HS-5 (cell line): ENCODE measurements at regions not wholly inside any gene's neighbourhood (a gene's known extent, or its start where the extent isn't known, plus 50 kb on each side); places are given as distances from the start of the nearest gene placed in this dataset.
"Not testable (repeated sequence)": the region's sequence is repeated elsewhere in the genome, so short reads cannot be mapped to it uniquely, and the experiment has no call there.

Experiments used
- DNase-seq: peaks from one replicate; pipeline ENCODE4 v3.0.0-alpha.2; 2012; ENCODE audit warnings: low read depth

- DNase-seq = no peak
Measured at GRCh38 chr3:181998828-181999227, 287.1 kb downstream of the SOX2 start.

DNA sequence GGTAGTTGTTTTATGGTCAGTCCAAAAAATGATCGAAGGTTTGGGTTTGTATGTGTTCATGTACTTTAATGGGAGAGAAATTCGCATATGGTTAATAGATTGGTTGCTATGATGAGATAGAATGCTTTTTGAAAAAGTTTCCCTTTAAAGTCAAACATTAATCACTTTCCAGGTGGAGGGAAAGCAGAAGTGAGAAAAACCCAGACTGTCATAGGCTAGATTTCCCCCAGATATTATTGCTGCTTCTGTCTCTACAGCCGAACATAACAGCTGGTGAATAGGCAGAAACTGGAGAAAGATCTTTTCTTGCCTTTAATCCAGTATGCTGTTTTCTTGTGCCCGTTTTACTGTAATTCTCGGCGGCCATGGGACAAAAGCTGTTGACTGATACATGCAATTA is 287.6 kb downstream of the SOX2 start:
- no peak for DNase-seq

- DNase-seq = no peak
Measured at GRCh38 chr3:182000447-182000846, 288.7 kb downstream of the SOX2 start.

GRCh38 chr3:182005219-182005618 is 293.5 kb downstream of the SOX2 start:
- no peak for DNase-seq

DNA sequence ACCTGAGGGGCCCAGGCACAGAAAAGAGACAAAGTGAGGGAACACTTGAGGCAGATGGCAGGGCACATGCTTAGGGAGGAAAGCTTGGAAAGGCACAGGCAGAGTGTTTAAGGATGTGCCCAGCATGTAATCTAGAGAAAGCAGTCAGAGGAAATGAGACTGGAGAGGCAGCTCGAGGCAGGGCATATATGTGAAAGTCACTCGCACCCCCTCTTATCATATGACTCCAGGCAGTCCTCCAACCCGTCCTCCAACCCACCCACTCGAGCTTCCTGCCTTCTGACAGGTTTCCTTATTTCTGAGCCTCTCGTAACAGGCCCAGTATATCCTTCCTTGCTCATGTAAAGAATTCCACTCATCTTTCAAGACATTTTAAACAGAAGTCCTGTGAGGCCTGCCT is 294.0 kb downstream of the SOX2 start:
- DNase-seq = no peak

DNA sequence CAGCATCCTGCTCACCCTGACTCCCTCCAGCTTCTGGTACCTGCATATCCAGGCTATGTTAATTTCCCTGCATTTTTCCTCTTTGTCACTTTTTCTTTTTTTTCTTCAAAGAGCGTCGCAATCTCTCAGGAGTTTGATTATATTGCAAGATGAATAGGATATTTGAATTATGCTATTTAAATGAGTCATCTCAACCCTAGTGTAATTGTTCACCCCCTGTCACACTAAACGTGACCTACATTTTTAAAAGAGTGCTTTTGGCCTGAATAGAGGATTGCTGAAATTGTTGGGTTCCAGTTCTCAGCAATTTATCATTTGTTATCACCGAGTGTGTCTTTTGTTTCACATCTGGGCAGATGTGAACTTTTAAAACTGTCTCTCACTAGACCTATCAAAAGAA is 294.7 kb downstream of the SOX2 start:
- no peak for DNase-seq

- no peak for DNase-seq
Measured at GRCh38 chr3:182007441-182007840, 295.7 kb downstream of the SOX2 start.

- no peak for DNase-seq
Measured at GRCh38 chr3:182018361-182018760, 306.6 kb downstream of the SOX2 start.

GRCh38 chr3:182019926-182020325 is 308.2 kb downstream of the SOX2 start:
- no peak for DNase-seq

DNA sequence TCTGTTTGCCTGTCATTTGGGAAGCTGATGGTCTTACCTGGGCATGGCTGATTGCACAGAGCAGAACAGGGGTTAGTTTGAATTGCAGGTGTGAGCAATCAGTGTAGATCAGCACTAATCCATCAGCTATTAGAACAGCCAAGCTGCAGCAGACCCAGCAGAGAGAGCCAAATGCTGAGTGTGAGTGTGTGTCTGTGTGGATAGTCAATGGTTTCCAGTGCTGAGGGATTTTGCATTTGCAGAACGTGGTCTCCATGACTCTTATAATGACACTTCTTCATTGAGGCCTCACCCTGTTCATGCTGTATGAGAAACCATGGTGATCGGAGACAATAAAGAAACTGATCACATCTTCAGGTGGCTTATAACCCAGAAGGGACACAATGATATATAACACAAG is 312.1 kb downstream of the SOX2 start:
- no peak for DNase-seq

DNA sequence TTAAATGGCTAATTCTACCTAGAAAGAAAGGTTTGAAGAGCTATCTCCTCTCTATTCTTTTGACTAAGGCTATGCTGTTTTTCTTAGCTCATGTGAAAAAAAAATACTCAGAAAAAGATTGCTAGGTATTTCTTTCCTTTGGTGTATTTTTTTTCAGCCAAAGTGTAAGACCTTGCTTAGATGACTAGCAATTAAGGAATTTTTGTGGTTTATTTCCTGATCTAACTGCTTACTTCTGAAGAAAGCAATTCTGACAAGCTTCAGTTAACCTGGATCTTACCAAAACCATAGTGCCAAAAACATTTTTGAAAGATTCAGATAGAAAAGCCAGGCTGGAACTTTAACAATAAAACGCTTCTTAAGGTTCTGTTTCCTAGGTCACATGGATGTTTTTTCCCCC is 315.6 kb downstream of the SOX2 start:
- peak; percentile 18 for DNase-seq

GRCh38 chr3:182028081-182028480 is 316.4 kb downstream of the SOX2 start:
- DNase-seq = no peak

DNA sequence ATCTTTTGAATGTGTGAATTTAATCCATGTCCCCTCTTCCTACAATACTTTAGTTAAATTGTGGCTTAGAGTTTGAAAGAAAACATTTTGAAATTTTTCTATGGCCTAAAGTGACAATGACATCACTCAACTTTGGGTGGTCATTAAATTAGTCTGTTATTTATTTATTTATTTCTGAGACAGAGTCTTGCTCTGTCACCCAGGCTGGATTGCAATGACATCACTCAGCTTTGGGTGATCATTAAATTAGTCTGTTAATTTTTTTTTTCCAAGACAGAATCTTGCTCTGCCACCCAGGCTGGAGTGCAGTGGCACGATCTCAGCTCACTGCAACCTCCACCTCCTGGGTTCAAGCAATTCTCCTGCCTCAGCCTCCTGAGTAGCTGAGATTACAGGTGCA is 322.5 kb downstream of the SOX2 start:
- DNase-seq = not testable (repeated sequence)

GRCh38 chr3:182035324-182035723 is 323.6 kb downstream of the SOX2 start:
- no peak for DNase-seq

DNA sequence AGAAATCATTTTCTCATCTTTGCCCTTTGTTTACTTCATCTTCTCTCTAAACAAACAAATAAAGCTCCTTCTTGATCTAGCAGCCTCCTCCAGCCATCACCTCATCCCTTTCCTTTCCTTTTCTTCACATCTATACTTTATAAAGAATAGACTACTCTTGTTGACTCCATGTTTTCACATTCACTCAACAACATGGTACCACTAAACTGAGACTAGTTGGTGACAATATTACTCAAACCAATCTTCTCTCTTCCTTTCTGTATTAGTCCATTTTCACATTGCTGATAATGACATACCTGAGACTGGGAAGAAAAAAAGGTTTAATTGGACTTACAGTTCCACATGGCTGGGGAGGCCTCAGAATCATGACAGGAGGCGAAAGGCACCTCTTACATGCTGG is 324.7 kb downstream of the SOX2 start:
- no peak for DNase-seq

DNA sequence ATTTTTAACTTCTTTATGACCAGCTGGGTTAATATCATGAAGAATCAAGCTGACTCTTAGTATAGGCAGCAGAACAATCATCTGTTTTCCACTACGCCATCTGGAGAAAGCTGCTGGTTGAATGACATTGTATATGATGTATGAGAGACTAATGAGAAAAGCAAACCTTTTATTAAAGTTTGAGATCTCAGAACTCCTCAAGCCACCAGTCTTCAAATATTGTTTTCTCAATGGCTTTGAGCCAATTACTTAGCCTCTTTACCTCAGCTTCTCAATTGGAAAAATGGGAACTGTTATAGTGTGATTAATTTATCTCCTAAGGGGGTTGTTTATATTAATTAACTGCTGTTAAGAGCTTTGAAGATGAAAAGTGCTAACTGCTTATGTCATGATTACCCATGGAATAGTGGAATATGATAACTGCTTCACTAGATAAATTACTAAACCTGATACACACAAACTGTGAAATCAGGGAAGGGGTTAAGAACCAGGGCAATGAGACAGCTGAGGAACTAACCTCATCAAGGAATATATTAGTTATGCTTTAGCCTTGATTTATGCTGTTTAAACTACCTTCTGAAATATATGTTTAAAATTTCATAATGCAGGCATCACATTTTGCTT is 330.1 kb downstream of the SOX2 start:
- DNase-seq = no peak

DNA sequence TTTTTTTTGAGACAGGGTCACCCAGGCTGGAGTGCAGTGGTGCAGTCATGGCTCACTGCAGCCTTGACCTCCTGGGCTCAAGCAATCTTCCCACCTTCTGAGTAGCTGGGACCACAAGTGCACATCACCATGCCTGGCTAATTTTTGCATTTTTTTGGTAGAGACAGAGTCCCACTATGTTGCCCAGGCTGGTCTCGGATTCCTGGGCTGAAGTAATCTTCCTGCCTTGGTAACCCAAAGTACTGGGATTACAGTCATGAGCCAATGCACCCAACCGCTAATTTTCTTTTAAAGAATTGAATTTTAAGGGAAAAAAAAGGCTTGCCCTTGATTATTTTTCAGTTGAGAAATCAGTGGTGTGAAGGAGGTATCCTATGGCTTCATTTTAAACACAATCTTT is 334.0 kb downstream of the SOX2 start:
- DNase-seq = no peak

GRCh38 chr3:182046166-182046764 is 334.5 kb downstream of the SOX2 start:
- DNase-seq = no peak

- no peak for DNase-seq
Measured at GRCh38 chr3:182050932-182051331, 339.2 kb downstream of the SOX2 start.

DNA sequence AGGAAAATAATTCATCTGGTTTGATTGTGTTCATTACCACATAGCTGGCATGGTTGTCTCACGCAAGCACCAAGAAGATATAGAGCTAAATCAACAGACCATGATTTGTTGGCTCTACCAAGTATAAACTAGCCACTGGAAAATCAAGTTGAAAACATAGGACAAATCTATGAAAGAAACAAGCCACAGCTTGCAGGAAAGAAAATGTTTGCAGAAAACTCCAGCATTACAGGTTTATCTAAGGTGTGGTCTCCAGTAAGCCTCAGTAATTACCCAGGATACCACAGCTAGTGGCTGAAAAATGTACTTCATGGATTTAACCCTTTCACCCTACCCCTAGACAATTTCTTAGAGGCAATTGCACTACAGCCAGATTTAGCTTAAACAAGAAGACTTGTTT is 340.6 kb downstream of the SOX2 start:
- DNase-seq = no peak

- no peak for DNase-seq
Measured at GRCh38 chr3:182052757-182053156, 341.0 kb downstream of the SOX2 start.

GRCh38 chr3:182058488-182058887 is 346.8 kb downstream of the SOX2 start:
- DNase-seq = no peak

DNA sequence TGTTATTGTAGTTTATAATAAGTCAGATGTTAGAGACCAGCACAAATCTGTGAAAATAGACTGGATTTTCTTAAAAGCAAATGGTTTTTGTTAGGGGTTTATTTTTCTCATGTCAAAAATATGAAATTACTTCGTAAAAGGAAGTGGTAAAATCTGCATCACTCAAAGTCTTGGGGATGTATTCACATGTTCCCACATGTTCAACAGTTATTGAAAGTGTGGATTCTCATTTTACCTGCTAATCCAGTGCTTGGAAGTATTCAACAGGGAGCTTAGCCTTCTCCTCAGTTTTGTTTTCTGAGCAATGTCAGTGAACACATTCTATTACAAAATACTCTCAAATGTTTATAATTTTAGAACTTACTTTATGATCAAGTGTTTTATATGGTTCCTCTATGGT is 352.0 kb downstream of the SOX2 start:
- no peak for DNase-seq

DNA sequence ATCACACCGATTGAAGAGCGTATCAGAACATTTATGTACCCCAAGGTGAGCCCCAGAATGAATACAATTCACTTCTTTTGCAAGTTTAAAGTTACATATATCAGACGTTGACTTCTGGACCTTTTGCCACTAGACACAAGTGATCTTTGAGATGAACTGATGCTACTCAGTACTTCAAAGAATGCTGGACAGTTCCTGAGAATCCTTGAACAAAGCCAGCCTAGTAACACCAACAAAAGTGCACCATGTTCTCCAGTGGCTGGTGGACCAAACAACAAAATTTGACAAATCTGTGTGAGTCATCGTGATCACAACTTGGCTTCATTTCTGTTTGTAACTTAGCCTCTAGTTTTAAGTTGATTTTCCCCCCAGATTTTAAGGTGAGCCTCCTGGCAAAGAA is 355.7 kb downstream of the SOX2 start:
- DNase-seq = no peak
